ENCODE measurements at regions not wholly inside any gene's neighbourhood (a gene's known extent, or its start where the extent isn't known, plus 50 kb on each side); places are given as distances from the start of the nearest gene placed in this dataset.

GRCh38 chr17:71484546-71484945 lies 636.3 kb upstream of the SOX9 start:
- BruUV-seq (replicated peaks), result no TSS peak
- no peaks in the 10 kb centered on the region for H3K9me3 Mint-ChIP-seq (ENCODE audit: low read depth, unreplicated experiment)
- H3K4me1 Mint-ChIP-seq (ENCODE audit: low read depth, unreplicated experiment), result no peaks in the 10 kb centered on the region
- CTCF ChIA-PET, result no interaction called here
- H3K36me3 Mint-ChIP-seq (ENCODE audit: insufficient read depth, unreplicated experiment), result no peaks in the 10 kb centered on the region
- no peak for TF ChIP-seq CTCF (IDR thresholded peaks at IDR 0.05; ENCODE audit: unreplicated experiment)
- H3K27me3 Mint-ChIP-seq (ENCODE audit: unreplicated experiment), result no peaks in the 10 kb centered on the region
- no peak overlapping the region for H3K27ac Mint-ChIP-seq (ENCODE audit: unreplicated experiment)
- DNase-seq, result no peak
- intact Hi-C loops (cut with micrococcal nuclease; ENCODE audit: unreplicated experiment), result no loop called here
- no peak overlapping the region for H3K4me3 Mint-ChIP-seq (ENCODE audit: low read depth, unreplicated experiment)

- no peaks in the 10 kb centered on the region for H3K36me3 Mint-ChIP-seq (ENCODE audit: insufficient read depth, unreplicated experiment)
- H3K9me3 Mint-ChIP-seq (ENCODE audit: low read depth, unreplicated experiment), result no peaks in the 10 kb centered on the region
- CTCF ChIA-PET, result no interaction called here
- no peaks in the 10 kb centered on the region for H3K4me1 Mint-ChIP-seq (ENCODE audit: low read depth, unreplicated experiment)
- BruUV-seq (replicated peaks), result no TSS peak
- H3K27ac Mint-ChIP-seq (ENCODE audit: unreplicated experiment), result no peak overlapping the region
- TF ChIP-seq CTCF (IDR thresholded peaks at IDR 0.05; ENCODE audit: unreplicated experiment), result no peak
- intact Hi-C loops (cut with micrococcal nuclease; ENCODE audit: unreplicated experiment), result no loop called here
- H3K4me3 Mint-ChIP-seq (ENCODE audit: low read depth, unreplicated experiment), result no peak overlapping the region
- no peaks in the 10 kb centered on the region for H3K27me3 Mint-ChIP-seq (ENCODE audit: unreplicated experiment)
- no peak for DNase-seq
Observed at GRCh38 chr17:71485426-71485825, 635.4 kb upstream of the SOX9 start.

GRCh38 chr17:71486261-71486660 lies 634.6 kb upstream of the SOX9 start:
- no peaks in the 10 kb centered on the region for H3K27me3 Mint-ChIP-seq (ENCODE audit: unreplicated experiment)
- H3K9me3 Mint-ChIP-seq (ENCODE audit: low read depth, unreplicated experiment), result no peaks in the 10 kb centered on the region
- no peak for TF ChIP-seq CTCF (IDR thresholded peaks at IDR 0.05; ENCODE audit: unreplicated experiment)
- H3K27ac Mint-ChIP-seq (ENCODE audit: unreplicated experiment), result no peak overlapping the region
- H3K4me3 Mint-ChIP-seq (ENCODE audit: low read depth, unreplicated experiment), result no peak overlapping the region
- CTCF ChIA-PET, result no interaction called here
- intact Hi-C loops (cut with micrococcal nuclease; ENCODE audit: unreplicated experiment), result no loop called here
- H3K4me1 Mint-ChIP-seq (ENCODE audit: low read depth, unreplicated experiment), result no peaks in the 10 kb centered on the region
- BruUV-seq (replicated peaks), result no TSS peak
- DNase-seq, result no peak
- no peaks in the 10 kb centered on the region for H3K36me3 Mint-ChIP-seq (ENCODE audit: insufficient read depth, unreplicated experiment)

- Mint-ChIP-seq H3K36me3 (ENCODE audit: insufficient read depth, unreplicated experiment) (no peaks in the 10 kb centered on the region), H3K4me1 (ENCODE audit: low read depth, unreplicated experiment) (no peaks in the 10 kb centered on the region), H3K4me3 (ENCODE audit: low read depth, unreplicated experiment) (no peak overlapping the region), H3K9me3 (ENCODE audit: low read depth, unreplicated experiment) (no peaks in the 10 kb centered on the region), H3K27ac (ENCODE audit: unreplicated experiment) (no peak overlapping the region), H3K27me3 (ENCODE audit: unreplicated experiment) (no peaks in the 10 kb centered on the region)
- CTCF ChIA-PET, result interaction anchor here (0.7 to 0.8 kb wide), 2 partner anchors 16 to 426 kb away, joined by 3 read pairs; no protein-coding TSS in a partner anchor
- BruUV-seq (replicated peaks), result no TSS peak
- no peak for DNase-seq
- TF ChIP-seq CTCF (IDR thresholded peaks at IDR 0.05; ENCODE audit: unreplicated experiment), result no peak
- intact Hi-C loops (cut with micrococcal nuclease; ENCODE audit: unreplicated experiment), result no loop called here
Observed at GRCh38 chr17:71488851-71489250, 632.0 kb upstream of the SOX9 start.
